ENCODE measurements at regions not wholly inside any gene's neighbourhood (a gene's known extent, or its start where the extent isn't known, plus 50 kb on each side); places are given as distances from the start of the nearest gene placed in this dataset.

GRCh38 chr7:19318287-19318686, 173.1 kb upstream of the FERD3L start:
- TF ChIP-seq CTCF (IDR thresholded peaks at IDR 0.05), result no peak
- no peak for TF ChIP-seq EZH2 (IDR thresholded peaks at IDR 0.05; ENCODE audit: borderline replicate concordance, insufficient read depth, low read depth, low read length, poor library complexity, severe bottlenecking)

Data from B cell (primary cell).